ENCODE measurements at regions not wholly inside any gene's neighbourhood (a gene's known extent, or its start where the extent isn't known, plus 50 kb on each side); places are given as distances from the start of the nearest gene placed in this dataset.

DNA sequence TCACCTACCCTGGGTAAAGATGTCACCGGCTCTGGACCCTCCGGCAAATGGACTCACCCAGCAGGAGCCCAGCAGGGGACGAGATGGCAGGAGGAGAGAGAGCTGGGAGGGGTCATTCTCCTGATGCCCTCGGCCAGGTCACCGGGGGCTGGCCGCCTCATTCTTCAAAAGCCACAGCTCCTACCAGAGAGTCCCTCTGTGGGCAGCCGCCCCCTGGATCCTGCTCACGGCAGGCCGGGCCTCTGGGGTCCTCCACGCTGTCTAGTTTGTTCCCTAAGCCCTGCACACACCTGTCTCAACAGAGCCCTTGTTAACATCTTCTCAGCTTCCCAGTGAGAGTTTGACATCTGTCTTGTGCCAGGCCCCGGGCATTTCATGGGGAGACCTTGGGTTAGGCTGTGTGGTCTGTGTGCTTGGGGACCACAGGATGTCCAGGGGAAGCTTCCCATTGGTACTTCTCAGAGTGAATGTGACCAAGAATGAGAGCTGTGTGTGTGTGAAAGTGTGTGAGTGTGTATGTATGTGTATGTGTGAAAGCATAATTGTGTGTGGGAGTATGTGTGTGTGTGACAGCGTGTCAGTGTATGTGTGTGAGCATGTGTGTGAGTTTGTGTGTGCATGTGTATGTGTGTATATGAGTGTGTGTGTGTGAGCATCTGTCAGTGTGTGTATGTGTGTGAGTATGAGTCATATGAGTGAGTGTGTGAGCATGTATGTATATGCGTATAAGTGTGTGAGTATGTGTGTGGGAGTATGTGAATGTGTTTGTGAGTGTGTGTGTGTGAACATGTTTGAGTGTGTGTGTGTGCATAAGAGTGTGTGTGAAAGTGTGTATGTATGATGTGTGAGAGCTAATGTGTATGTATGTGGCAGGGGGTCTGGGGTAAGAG, 65.5 kb upstream of the BCO1 start:
- TF ChIP-seq, protein P1, sequence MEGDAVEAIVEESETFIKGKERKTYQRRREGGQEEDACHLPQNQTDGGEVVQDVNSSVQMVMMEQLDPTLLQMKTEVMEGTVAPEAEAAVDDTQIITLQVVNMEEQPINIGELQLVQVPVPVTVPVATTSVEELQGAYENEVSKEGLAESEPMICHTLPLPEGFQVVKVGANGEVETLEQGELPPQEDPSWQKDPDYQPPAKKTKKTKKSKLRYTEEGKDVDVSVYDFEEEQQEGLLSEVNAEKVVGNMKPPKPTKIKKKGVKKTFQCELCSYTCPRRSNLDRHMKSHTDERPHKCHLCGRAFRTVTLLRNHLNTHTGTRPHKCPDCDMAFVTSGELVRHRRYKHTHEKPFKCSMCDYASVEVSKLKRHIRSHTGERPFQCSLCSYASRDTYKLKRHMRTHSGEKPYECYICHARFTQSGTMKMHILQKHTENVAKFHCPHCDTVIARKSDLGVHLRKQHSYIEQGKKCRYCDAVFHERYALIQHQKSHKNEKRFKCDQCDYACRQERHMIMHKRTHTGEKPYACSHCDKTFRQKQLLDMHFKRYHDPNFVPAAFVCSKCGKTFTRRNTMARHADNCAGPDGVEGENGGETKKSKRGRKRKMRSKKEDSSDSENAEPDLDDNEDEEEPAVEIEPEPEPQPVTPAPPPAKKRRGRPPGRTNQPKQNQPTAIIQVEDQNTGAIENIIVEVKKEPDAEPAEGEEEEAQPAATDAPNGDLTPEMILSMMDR (IDR thresholded peaks at IDR 0.05): no peak
- TF ChIP-seq POLR2A (IDR thresholded peaks at IDR 0.05): no peak
